GM20000 (cell line): ENCODE measurements at regions not wholly inside any gene's neighbourhood (a gene's known extent, or its start where the extent isn't known, plus 50 kb on each side); places are given as distances from the start of the nearest gene placed in this dataset.

Source experiments
- DNase-seq: peaks from one replicate; pipeline ENCODE4 v3.0.0; 2012; ENCODE audit warnings: low spot score
- TF ChIP-seq, protein P1 (sequence below): IDR thresholded peaks from 2 replicates; pipeline ENCODE4 v1.5.1; 2012; ENCODE audit warnings: mild to moderate bottlenecking, control low read depth; ENCODE audit errors: extremely low read depth, missing control alignments

GRCh38 chr2:129645335-129645734 lies 334.1 kb upstream of the RAB6C start:
- no peak for DNase-seq
- TF ChIP-seq, protein P1, sequence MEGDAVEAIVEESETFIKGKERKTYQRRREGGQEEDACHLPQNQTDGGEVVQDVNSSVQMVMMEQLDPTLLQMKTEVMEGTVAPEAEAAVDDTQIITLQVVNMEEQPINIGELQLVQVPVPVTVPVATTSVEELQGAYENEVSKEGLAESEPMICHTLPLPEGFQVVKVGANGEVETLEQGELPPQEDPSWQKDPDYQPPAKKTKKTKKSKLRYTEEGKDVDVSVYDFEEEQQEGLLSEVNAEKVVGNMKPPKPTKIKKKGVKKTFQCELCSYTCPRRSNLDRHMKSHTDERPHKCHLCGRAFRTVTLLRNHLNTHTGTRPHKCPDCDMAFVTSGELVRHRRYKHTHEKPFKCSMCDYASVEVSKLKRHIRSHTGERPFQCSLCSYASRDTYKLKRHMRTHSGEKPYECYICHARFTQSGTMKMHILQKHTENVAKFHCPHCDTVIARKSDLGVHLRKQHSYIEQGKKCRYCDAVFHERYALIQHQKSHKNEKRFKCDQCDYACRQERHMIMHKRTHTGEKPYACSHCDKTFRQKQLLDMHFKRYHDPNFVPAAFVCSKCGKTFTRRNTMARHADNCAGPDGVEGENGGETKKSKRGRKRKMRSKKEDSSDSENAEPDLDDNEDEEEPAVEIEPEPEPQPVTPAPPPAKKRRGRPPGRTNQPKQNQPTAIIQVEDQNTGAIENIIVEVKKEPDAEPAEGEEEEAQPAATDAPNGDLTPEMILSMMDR = no peak

DNA sequence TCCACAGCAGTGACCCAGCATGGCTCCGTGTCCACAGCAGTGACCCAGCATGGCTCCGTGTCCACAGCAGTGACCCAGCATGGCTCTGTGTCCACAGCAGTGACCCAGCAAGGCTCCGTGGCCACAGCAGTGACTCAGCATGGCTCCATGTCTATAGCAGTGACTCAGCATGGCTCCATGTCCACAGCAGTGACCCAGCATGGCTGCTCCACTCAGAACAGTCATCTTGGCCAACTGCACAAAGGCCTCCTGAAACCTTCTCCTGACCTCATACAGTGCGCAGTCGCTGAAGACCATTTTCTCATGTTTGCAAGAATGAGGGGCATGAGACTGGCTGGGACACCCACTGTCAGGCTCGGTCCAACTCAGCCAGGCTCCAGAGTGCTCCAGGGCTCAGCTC lies 333.4 kb upstream of the RAB6C start:
- TF ChIP-seq, protein P1 = no peak
- DNase-seq = no peak

DNA sequence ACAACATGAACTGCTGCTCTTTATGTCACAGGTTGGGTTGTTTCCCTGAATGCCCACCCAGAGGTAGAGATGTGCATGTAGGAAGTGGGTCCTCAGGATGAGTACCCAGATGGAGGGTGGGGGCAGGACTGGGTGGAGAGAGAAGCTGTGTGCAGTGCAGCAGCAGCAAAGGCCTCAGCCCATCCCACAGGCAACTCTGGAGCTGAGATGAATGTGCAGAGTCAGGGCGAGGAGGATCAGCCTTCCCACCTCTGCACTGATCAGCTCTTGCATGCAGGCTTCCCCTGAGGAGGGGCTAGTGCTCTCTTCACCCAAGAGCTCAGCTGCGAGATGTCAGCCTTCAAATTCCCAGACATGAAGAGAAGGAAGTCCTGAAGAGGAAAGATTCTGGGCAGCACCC lies 326.2 kb upstream of the RAB6C start:
- TF ChIP-seq, protein P1 = no peak
- DNase-seq = no peak

- TF ChIP-seq, protein P1 = no peak
- no peak for DNase-seq
Measured at GRCh38 chr2:129654331-129654730, 325.1 kb upstream of the RAB6C start.

DNA sequence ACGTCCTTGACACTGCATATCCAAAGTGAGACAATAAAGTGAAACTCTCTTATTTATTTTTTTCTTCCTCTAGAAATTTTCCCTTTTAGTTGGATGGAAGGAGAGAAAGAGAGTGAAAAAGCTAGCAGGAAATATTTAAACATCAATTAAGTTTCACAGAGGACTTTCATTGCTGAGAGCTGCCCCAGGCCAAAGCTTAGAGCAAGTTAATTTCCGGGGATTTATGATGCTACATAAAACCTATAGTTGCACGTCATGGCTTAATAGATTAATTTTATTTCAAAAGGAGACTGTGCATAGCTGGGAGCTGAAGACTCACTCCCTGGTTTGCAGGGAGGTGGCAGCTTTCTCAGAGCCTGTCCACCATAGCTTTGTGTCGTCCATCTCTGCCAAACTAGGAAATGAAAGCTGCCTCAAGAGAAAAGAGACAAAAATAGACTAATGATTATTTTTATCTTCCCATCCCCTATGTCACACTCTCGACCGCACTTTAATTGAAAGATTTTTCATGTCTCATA lies 323.3 kb upstream of the RAB6C start:
- TF ChIP-seq, protein P1 = no peak
- no peak for DNase-seq

DNA sequence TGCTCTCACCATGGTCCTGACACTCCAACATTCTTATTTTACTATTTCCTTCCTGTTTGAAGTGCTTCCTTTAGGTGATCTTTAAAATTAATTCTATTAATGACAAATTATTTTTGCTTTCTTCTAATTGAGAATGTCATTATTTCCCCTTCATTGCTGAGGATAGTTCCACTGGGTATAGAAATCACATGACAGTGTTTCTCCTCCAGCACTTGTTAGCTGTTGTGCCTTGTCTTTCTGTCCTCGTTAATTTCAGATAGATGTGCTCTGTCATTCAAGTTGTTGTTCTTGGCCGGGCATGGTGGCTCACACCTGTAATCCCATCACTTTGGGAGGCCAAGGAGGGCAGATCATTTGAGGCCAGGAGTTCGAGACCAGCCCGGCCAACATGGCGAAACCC lies 321.0 kb upstream of the RAB6C start:
- TF ChIP-seq, protein P1 = no peak
- no peak for DNase-seq

- DNase-seq = no peak
- TF ChIP-seq, protein P1 = no peak
Measured at GRCh38 chr2:129661935-129662334, 317.5 kb upstream of the RAB6C start.
